Parathyroid adenoma (tissue), 2 donors: ENCODE measurements at regions not wholly inside any gene's neighbourhood (a gene's known extent, or its start where the extent isn't known, plus 50 kb on each side); places are given as distances from the start of the nearest gene placed in this dataset.

ENCODE experiments used
- H2AFZ ChIP-seq: fragments of 300-600 bp; sonication (generic); one replicate; pipeline ENCODE4 v1.7.0; 2017; ENCODE audit warnings: antibody characterized with exemption, mild to moderate bottlenecking
- H3K27ac ChIP-seq: fragments of 300-600 bp; sonication (generic); one replicate; pipeline ENCODE4 v1.7.0; 2017
- H3K27me3 ChIP-seq: fragments of 300-600 bp; sonication (generic); one replicate; pipeline ENCODE4 v1.7.0; 2017; ENCODE audit warnings: low read length; ENCODE audit not compliant: control insufficient read depth, insufficient read depth
- H3K36me3 ChIP-seq: fragments of 300-600 bp; sonication (generic); one replicate; pipeline ENCODE4 v1.7.0; 2017; ENCODE audit warnings: low read length; ENCODE audit not compliant: control insufficient read depth, insufficient read depth
- H3K4me1 ChIP-seq: fragments of 300-600 bp; sonication (generic); one replicate; pipeline ENCODE4 v1.7.0; 2017; ENCODE audit warnings: control low read depth
- H3K4me2 ChIP-seq: fragments of 300-600 bp; sonication (generic); one replicate; pipeline ENCODE4 v1.7.0; 2017; ENCODE audit warnings: low read length
- H3K4me3 ChIP-seq: fragments of 300-600 bp; sonication (generic); one replicate; pipeline ENCODE4 v1.7.0; 2017; ENCODE audit warnings: low read depth, low read length
- H3K79me2 ChIP-seq: fragments of 300-600 bp; sonication (generic); one replicate; pipeline ENCODE4 v1.7.0; 2017; ENCODE audit warnings: control low read depth
- H3K9ac ChIP-seq: fragments of 300-600 bp; sonication (generic); one replicate; pipeline ENCODE4 v1.7.0; 2017; ENCODE audit warnings: mild to moderate bottlenecking
- H3K9me3 ChIP-seq: fragments of 300-600 bp; sonication (generic); one replicate; pipeline ENCODE4 v1.7.0; 2017; ENCODE audit warnings: low read length; ENCODE audit not compliant: control insufficient read depth
- TF ChIP-seq, protein P1 (sequence below): fragments of 300-600 bp; sonication (generic); IDR thresholded peaks from one replicate; pipeline ENCODE4 v1.7.0; 2017; ENCODE audit warnings: antibody characterized with exemption, mild to moderate bottlenecking
- donor health status: primary hyperparathyroidism.

DNA sequence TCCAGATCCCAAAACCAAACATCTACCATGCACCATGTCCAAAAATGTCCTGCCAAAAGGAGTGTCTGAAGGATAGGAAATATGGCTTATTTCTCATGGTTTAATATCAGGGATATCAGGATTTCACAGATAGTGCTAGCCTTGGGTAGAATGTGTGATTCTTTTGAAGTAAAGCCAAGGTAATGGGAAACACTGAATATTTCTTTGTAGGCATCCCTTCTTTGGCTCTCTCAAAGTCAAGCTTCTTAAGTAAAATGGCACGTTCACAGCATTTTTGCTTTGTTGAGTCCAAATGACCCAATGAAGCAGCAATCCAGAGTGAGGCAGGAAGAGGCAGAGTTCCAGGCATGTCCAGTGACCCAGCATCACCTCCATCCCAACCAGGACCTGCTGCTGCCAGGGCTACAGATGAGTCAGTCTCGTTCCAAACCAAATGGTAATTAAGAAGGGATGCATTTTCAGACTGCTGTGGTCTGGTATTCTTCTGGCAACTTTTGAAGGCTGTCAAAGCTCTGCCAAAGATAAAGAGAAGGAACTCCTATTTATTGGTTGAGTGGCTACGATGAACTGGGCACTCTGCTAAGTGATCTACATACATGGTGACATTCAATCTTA is 678.8 kb upstream of the KLF4 start:
- Histone ChIP-seq H3K79me2 (no peaks in the 10 kb centered on the region), H3K27me3 (no peaks in the 10 kb centered on the region), H3K4me2 (no peak overlapping the region), H3K9ac (no peak overlapping the region), H3K4me3 (no peak overlapping the region), H3K4me1 (no peaks in the 10 kb centered on the region), H3K9me3 (no peaks in the 10 kb centered on the region), H2AFZ (no peak overlapping the region), H3K27ac (no peak overlapping the region), H3K36me3 (no peaks in the 10 kb centered on the region)
- TF ChIP-seq, protein P1, sequence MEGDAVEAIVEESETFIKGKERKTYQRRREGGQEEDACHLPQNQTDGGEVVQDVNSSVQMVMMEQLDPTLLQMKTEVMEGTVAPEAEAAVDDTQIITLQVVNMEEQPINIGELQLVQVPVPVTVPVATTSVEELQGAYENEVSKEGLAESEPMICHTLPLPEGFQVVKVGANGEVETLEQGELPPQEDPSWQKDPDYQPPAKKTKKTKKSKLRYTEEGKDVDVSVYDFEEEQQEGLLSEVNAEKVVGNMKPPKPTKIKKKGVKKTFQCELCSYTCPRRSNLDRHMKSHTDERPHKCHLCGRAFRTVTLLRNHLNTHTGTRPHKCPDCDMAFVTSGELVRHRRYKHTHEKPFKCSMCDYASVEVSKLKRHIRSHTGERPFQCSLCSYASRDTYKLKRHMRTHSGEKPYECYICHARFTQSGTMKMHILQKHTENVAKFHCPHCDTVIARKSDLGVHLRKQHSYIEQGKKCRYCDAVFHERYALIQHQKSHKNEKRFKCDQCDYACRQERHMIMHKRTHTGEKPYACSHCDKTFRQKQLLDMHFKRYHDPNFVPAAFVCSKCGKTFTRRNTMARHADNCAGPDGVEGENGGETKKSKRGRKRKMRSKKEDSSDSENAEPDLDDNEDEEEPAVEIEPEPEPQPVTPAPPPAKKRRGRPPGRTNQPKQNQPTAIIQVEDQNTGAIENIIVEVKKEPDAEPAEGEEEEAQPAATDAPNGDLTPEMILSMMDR: no peak

DNA sequence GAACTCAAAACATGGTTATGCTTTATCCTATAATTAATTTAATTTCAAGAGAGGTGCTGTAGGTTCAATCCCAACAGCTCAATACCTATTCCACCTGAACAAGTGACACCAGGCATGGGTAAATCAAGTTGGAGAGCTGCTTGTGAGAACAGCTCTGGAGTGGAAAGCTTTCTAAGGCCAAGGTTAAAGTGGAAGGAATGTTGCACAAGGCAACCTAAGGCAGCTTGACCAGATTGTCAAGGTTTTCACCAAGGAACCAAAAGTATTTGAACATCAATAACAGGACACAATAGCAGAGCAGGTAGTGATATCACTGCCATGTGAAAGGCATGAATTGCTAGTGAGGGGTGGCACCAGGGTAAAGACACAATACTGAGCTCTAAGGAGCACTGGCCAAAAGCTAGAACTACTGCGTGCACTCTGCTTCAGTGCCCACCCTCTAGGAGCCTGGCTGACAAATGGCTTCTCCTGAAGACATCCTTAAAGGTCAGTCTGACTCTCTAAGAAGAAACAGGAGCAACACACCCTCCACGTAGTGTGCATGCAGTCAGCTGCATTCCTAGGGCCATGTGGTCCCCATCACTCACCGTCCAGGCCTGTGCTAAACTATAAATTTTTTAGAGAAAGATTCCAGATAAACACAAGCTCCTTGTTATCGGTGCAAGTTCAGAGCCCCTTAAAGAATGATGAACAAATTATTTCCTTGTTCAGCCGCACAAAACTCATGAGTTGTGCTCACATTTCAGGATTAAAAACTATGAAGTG is 677.7 kb upstream of the KLF4 start:
- no peak overlapping the region for H3K4me2 ChIP-seq
- TF ChIP-seq, protein P1: no peak
- no peak overlapping the region for H3K4me3 ChIP-seq
- H3K9ac ChIP-seq: no peak overlapping the region
- no peak overlapping the region for H3K27ac ChIP-seq
- H3K79me2 ChIP-seq: no peaks in the 10 kb centered on the region
- H3K4me1 ChIP-seq: no peaks in the 10 kb centered on the region
- no peaks in the 10 kb centered on the region for H3K9me3 ChIP-seq
- no peak overlapping the region for H2AFZ ChIP-seq
- H3K27me3 ChIP-seq: no peaks in the 10 kb centered on the region
- no peaks in the 10 kb centered on the region for H3K36me3 ChIP-seq

DNA sequence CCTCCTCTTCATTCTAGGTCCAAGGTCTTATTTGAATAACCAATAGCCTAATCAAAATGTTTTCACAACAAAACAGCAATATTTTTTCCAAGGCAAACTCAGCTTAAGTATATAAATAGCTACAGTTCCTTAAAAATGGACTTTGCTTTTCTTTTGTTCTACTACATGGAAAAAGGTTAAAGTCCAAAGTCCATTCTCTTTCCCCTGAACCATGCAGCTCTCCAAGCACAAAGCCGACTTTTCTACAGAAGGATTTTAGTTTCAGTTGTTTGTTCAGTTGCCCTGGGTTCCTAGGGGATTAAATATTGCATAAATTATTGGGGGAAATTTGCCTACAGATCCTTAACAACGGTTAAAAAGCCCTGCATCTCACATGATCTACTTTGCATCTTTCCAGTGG is 677.0 kb upstream of the KLF4 start:
- no peak overlapping the region for H3K4me2 ChIP-seq
- H3K4me3 ChIP-seq: no peak overlapping the region
- no peak overlapping the region for H3K27ac ChIP-seq
- H3K79me2 ChIP-seq: no peaks in the 10 kb centered on the region
- TF ChIP-seq, protein P1: no peak
- H3K9me3 ChIP-seq: no peaks in the 10 kb centered on the region
- H3K36me3 ChIP-seq: no peaks in the 10 kb centered on the region
- H3K9ac ChIP-seq: no peak overlapping the region
- H2AFZ ChIP-seq: no peak overlapping the region
- H3K27me3 ChIP-seq: no peaks in the 10 kb centered on the region
- H3K4me1 ChIP-seq: no peaks in the 10 kb centered on the region

- Histone ChIP-seq H3K4me1 (no peaks in the 10 kb centered on the region), H3K79me2 (no peaks in the 10 kb centered on the region), H2AFZ (no peak overlapping the region), H3K9ac (no peak overlapping the region), H3K4me2 (no peak overlapping the region), H3K27ac (no peak overlapping the region), H3K9me3 (no peaks in the 10 kb centered on the region), H3K36me3 (no peaks in the 10 kb centered on the region), H3K4me3 (no peak overlapping the region), H3K27me3 (no peaks in the 10 kb centered on the region)
- TF ChIP-seq, protein P1: no peak
Measured at GRCh38 chr9:108163321-108164005, 673.9 kb upstream of the KLF4 start.
